Activated T-helper 2 cell treated with anti-CD3 and anti-CD28 coated beads, Interferon-gamma antibody, Interleukin-2, Interleukin-4, amounts not matched to agents 10 μg/mL and 5 μg/mL and 100 μg/mL, durations not matched to agents 14 hours and 24 hours and 36 hours (primary cell): ENCODE measurements at regions not wholly inside any gene's neighbourhood (a gene's known extent, or its start where the extent isn't known, plus 50 kb on each side); places are given as distances from the start of the nearest gene placed in this dataset.

Source experiments
- DNase-seq: peaks from one replicate; pipeline ENCODE4 v3.0.0; 2021; ENCODE audit warnings: low spot score
- H3K27ac Mint-ChIP-seq: one replicate; pipeline ENCODE4 v1.8.0; 2021; ENCODE audit warnings: mixed read lengths
- H3K27me3 Mint-ChIP-seq: one replicate; pipeline ENCODE4 v1.8.0; 2021; ENCODE audit warnings: low read depth, mixed read lengths
- H3K36me3 Mint-ChIP-seq: one replicate; pipeline ENCODE4 v1.8.0; 2021; ENCODE audit warnings: low read depth, mixed read lengths
- H3K4me1 Mint-ChIP-seq: one replicate; pipeline ENCODE4 v1.8.0; 2021; ENCODE audit warnings: low read depth, mixed read lengths
- H3K4me3 Mint-ChIP-seq: one replicate; pipeline ENCODE4 v1.8.0; 2021; ENCODE audit warnings: low read depth, mild to moderate bottlenecking, moderate library complexity, mixed read lengths
- H3K9me3 Mint-ChIP-seq: one replicate; pipeline ENCODE4 v1.8.0; 2021; ENCODE audit warnings: mixed read lengths
- intact Hi-C: fragments of 100-400 bp; cut with micrococcal nuclease; formaldehyde crosslinking; loops from one replicate; pipeline ENCODE4 v1.15.1; 2023

- intact Hi-C loops, result no loop called here
- H3K36me3 Mint-ChIP-seq, result no peaks in the 10 kb centered on the region
- no peaks in the 10 kb centered on the region for H3K27me3 Mint-ChIP-seq
- no peaks in the 10 kb centered on the region for H3K4me1 Mint-ChIP-seq
- no peak overlapping the region for H3K27ac Mint-ChIP-seq
- H3K9me3 Mint-ChIP-seq, result no peaks in the 10 kb centered on the region
- H3K4me3 Mint-ChIP-seq, result no peak overlapping the region
- DNase-seq, result no peak
Measured at GRCh38 chr2:120939595-120940318, 204.1 kb downstream of the GLI2 start.

GRCh38 chr2:120940319-120940696 is 204.6 kb downstream of the GLI2 start:
- Mint-ChIP-seq H3K27me3 (no peaks in the 10 kb centered on the region), H3K4me3 (no peak overlapping the region), H3K4me1 (no peaks in the 10 kb centered on the region), H3K36me3 (no peaks in the 10 kb centered on the region), H3K9me3 (no peaks in the 10 kb centered on the region), H3K27ac (no peak overlapping the region)
- intact Hi-C loops, result no loop called here
- DNase-seq, result no peak

- no peak for DNase-seq
- H3K36me3 Mint-ChIP-seq, result no peaks in the 10 kb centered on the region
- H3K9me3 Mint-ChIP-seq, result no peaks in the 10 kb centered on the region
- no peaks in the 10 kb centered on the region for H3K4me1 Mint-ChIP-seq
- intact Hi-C loops, result no loop called here
- no peaks in the 10 kb centered on the region for H3K27me3 Mint-ChIP-seq
- H3K27ac Mint-ChIP-seq, result no peak overlapping the region
- H3K4me3 Mint-ChIP-seq, result no peak overlapping the region
Measured at GRCh38 chr2:120940726-120941256, 205.1 kb downstream of the GLI2 start.

GRCh38 chr2:120941571-120942120 is 206.0 kb downstream of the GLI2 start:
- intact Hi-C loops, result no loop called here
- no peak overlapping the region for H3K4me3 Mint-ChIP-seq
- H3K4me1 Mint-ChIP-seq, result no peaks in the 10 kb centered on the region
- H3K36me3 Mint-ChIP-seq, result no peaks in the 10 kb centered on the region
- no peak overlapping the region for H3K27ac Mint-ChIP-seq
- H3K9me3 Mint-ChIP-seq, result no peaks in the 10 kb centered on the region
- DNase-seq, result no peak
- no peaks in the 10 kb centered on the region for H3K27me3 Mint-ChIP-seq

GRCh38 chr2:120942658-120943057 is 207.0 kb downstream of the GLI2 start:
- intact Hi-C loops, result no loop called here
- Mint-ChIP-seq H3K9me3 (no peaks in the 10 kb centered on the region), H3K27ac (no peak overlapping the region), H3K4me1 (no peaks in the 10 kb centered on the region), H3K4me3 (no peak overlapping the region), H3K36me3 (no peaks in the 10 kb centered on the region), H3K27me3 (no peaks in the 10 kb centered on the region)
- no peak for DNase-seq

GRCh38 chr2:120943403-120944034 is 207.9 kb downstream of the GLI2 start:
- H3K27ac Mint-ChIP-seq, result no peak overlapping the region
- no peaks in the 10 kb centered on the region for H3K4me1 Mint-ChIP-seq
- H3K4me3 Mint-ChIP-seq, result no peak overlapping the region
- H3K9me3 Mint-ChIP-seq, result no peaks in the 10 kb centered on the region
- intact Hi-C loops, result no loop called here
- no peaks in the 10 kb centered on the region for H3K36me3 Mint-ChIP-seq
- no peak for DNase-seq
- no peaks in the 10 kb centered on the region for H3K27me3 Mint-ChIP-seq

GRCh38 chr2:120944575-120944974 is 208.9 kb downstream of the GLI2 start:
- Mint-ChIP-seq H3K27ac (no peak overlapping the region), H3K36me3 (no peaks in the 10 kb centered on the region), H3K9me3 (no peaks in the 10 kb centered on the region), H3K27me3 (no peaks in the 10 kb centered on the region), H3K4me3 (no peak overlapping the region), H3K4me1 (no peaks in the 10 kb centered on the region)
- intact Hi-C loops, result no loop called here
- DNase-seq, result no peak

- intact Hi-C loops, result no loop called here
- H3K36me3 Mint-ChIP-seq, result no peaks in the 10 kb centered on the region
- H3K27ac Mint-ChIP-seq, result no peak overlapping the region
Measured at GRCh38 chr2:120945091-120945490, 209.4 kb downstream of the GLI2 start.

DNA sequence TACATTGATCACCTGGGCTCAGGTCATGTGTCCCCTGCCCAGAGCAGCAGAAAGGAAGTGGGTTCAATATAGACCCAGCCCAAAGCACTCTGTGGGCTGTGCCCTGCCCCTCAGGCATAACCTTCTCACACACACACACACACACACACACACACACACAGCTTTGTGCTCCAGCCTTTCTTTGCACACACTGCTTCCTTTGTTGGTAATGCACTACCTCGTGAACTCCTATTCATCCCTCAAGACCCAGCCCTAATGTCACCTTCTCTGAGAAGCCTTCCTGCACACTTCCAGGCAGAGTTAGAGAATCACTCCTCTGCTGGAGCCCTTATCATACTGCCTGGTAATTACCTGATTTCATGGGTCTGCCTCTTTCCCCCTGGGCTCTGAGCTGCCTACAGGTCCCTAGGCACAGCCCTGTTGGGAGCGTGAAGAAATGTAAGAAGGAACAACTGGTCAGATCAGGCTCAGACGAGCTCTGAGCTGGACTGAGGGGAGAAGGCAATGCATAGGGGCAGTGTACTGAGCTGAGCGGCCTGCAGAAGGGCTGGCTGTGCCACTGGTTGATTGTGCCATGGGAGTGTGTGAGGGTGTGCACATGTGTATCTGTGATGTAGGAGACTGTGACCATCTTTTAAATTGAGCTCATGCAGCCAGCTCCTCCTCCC is 210.3 kb downstream of the GLI2 start:
- no peaks in the 10 kb centered on the region for H3K9me3 Mint-ChIP-seq
- no peaks in the 10 kb centered on the region for H3K27me3 Mint-ChIP-seq
- H3K27ac Mint-ChIP-seq, result no peak overlapping the region
- no peaks in the 10 kb centered on the region for H3K36me3 Mint-ChIP-seq
- intact Hi-C loops, result no loop called here
- H3K4me1 Mint-ChIP-seq, result no peaks in the 10 kb centered on the region
- H3K4me3 Mint-ChIP-seq, result no peak overlapping the region
- DNase-seq, result no peak

More at GRCh38 chr2:120945091-120945490, 209.4 kb downstream of the GLI2 start:
- Mint-ChIP-seq H3K4me1 (no peaks in the 10 kb centered on the region), H3K27me3 (no peaks in the 10 kb centered on the region), H3K4me3 (no peak overlapping the region), H3K9me3 (no peaks in the 10 kb centered on the region)
- DNase-seq, result no peak

- Mint-ChIP-seq H3K36me3 (no peaks in the 10 kb centered on the region), H3K27me3 (no peaks in the 10 kb centered on the region), H3K4me3 (no peak overlapping the region), H3K27ac (no peak overlapping the region), H3K4me1 (no peaks in the 10 kb centered on the region), H3K9me3 (no peaks in the 10 kb centered on the region)
- intact Hi-C loops, result no loop called here
- no peak for DNase-seq
Measured at GRCh38 chr2:120947327-120947726, 211.7 kb downstream of the GLI2 start.

GRCh38 chr2:120947982-120948661 is 212.5 kb downstream of the GLI2 start:
- Mint-ChIP-seq H3K27me3 (no peaks in the 10 kb centered on the region), H3K27ac (no peak overlapping the region), H3K36me3 (no peaks in the 10 kb centered on the region), H3K4me3 (no peak overlapping the region), H3K4me1 (no peaks in the 10 kb centered on the region), H3K9me3 (no peaks in the 10 kb centered on the region)
- no peak for DNase-seq
- intact Hi-C loops, result no loop called here

- Mint-ChIP-seq H3K4me1 (no peaks in the 10 kb centered on the region), H3K27me3 (no peaks in the 10 kb centered on the region), H3K36me3 (no peaks in the 10 kb centered on the region), H3K4me3 (no peak overlapping the region), H3K9me3 (no peaks in the 10 kb centered on the region), H3K27ac (no peak overlapping the region)
- intact Hi-C loops, result no loop called here
- no peak for DNase-seq
Measured at GRCh38 chr2:120948662-120949011, 213.0 kb downstream of the GLI2 start.
